ENCODE measurements at regions not wholly inside any gene's neighbourhood (a gene's known extent, or its start where the extent isn't known, plus 50 kb on each side); places are given as distances from the start of the nearest gene placed in this dataset.

GRCh38 chrX:40449396-40449795 is 131.4 kb upstream of the ATP6AP2 start:
- DNase-seq = no peak

- DNase-seq = no peak
These were observed 132.0 kb upstream of the ATP6AP2 start for GRCh38 chrX:40448793-40449192.

GRCh38 chrX:40446921-40447320 is 133.8 kb upstream of the ATP6AP2 start:
- no peak for DNase-seq

GRCh38 chrX:40445691-40446090 is 135.1 kb upstream of the ATP6AP2 start:
- DNase-seq = no peak

- no peak for DNase-seq
These were observed 135.8 kb upstream of the ATP6AP2 start for GRCh38 chrX:40444798-40445496.

- no peak for DNase-seq
These were observed 136.6 kb upstream of the ATP6AP2 start for GRCh38 chrX:40444133-40444532.

GRCh38 chrX:40440866-40441265 is 139.9 kb upstream of the ATP6AP2 start:
- no peak for DNase-seq

GRCh38 chrX:40439625-40440532 is 140.9 kb upstream of the ATP6AP2 start:
- no peak for DNase-seq

- DNase-seq = no peak
These were observed 143.4 kb upstream of the ATP6AP2 start for GRCh38 chrX:40437348-40437747.

GRCh38 chrX:40434947-40435346 is 145.8 kb upstream of the ATP6AP2 start:
- DNase-seq = peak; percentile 53

- no peak for DNase-seq
These were observed 146.3 kb upstream of the ATP6AP2 start for GRCh38 chrX:40434443-40434842.

GRCh38 chrX:40433160-40433559 is 147.6 kb upstream of the ATP6AP2 start:
- DNase-seq = no peak

- DNase-seq = no peak
These were observed 156.5 kb upstream of the ATP6AP2 start for GRCh38 chrX:40424259-40424658.

- no peak for DNase-seq
These were observed 157.5 kb upstream of the ATP6AP2 start for GRCh38 chrX:40423299-40423698.

GRCh38 chrX:40422021-40422420 is 158.7 kb upstream of the ATP6AP2 start:
- no peak for DNase-seq

GRCh38 chrX:40420899-40421729 is 159.7 kb upstream of the ATP6AP2 start:
- DNase-seq = no peak

- no peak for DNase-seq
These were observed 162.0 kb upstream of the ATP6AP2 start for GRCh38 chrX:40418813-40419195.

- no peak for DNase-seq
These were observed 162.5 kb upstream of the ATP6AP2 start for GRCh38 chrX:40418146-40418812.

GRCh38 chrX:40415675-40416074 is 165.1 kb upstream of the ATP6AP2 start:
- DNase-seq = no peak

GRCh38 chrX:40414335-40414734 is 166.4 kb upstream of the ATP6AP2 start:
- DNase-seq = no peak

GRCh38 chrX:40411340-40412111 is 169.2 kb upstream of the ATP6AP2 start:
- no peak for DNase-seq

- DNase-seq = no peak
These were observed 169.9 kb upstream of the ATP6AP2 start for GRCh38 chrX:40410859-40411258.

Measured in SHP77 treated with DMSO at 0.1 percent for 48 hours (cell line).